SU-DHL-6 (cell line): ENCODE measurements at regions not wholly inside any gene's neighbourhood (a gene's known extent, or its start where the extent isn't known, plus 50 kb on each side); places are given as distances from the start of the nearest gene placed in this dataset.

Experiments used
- H2AFZ ChIP-seq: fragments of 200-600 bp; sonication (generic); 2 replicates; pipeline ENCODE4 v1.6.1; 2014; ENCODE audit warnings: low read depth, mild to moderate bottlenecking, moderate library complexity, mixed read lengths, antibody characterized with exemption, low read length; ENCODE audit not compliant: severe bottlenecking
- H3F3A ChIP-seq: fragments of 200-600 bp; shearing (Covaris generic); 2 replicates; pipeline ENCODE4 v1.6.0; 2016; ENCODE audit warnings: antibody characterized with exemption, mild to moderate bottlenecking; ENCODE audit not compliant: insufficient read depth
- H3K27ac ChIP-seq: fragments of 200-600 bp; sonication (generic); 2 replicates; pipeline ENCODE4 v1.5.1; 2016; ENCODE audit warnings: low read depth, mild to moderate bottlenecking, low read length, moderate library complexity, mixed read lengths
- H3K27me3 ChIP-seq: fragments of 200-600 bp; sonication (generic), shearing (Covaris generic); 2 replicates; pipeline ENCODE4 v1.6.0; 2014; ENCODE audit warnings: mild to moderate bottlenecking, low read length
- H3K36me3 ChIP-seq: fragments of 200-600 bp; sonication (generic); 2 replicates; pipeline ENCODE4 v1.6.1; 2014; ENCODE audit warnings: mild to moderate bottlenecking, low read length, mixed read lengths
- H3K4me2 ChIP-seq: fragments of 300-600, 200-600 bp; shearing (Covaris generic), sonication (generic); 2 replicates; pipeline ENCODE4 v1.6.0; 2014; ENCODE audit warnings: low read length, low read depth, mild to moderate bottlenecking; ENCODE audit not compliant: poor library complexity, severe bottlenecking
- H3K4me3 ChIP-seq: fragments of 200-600 bp; sonication (generic); 2 replicates; pipeline ENCODE4 v1.5.1; 2014; ENCODE audit warnings: antibody characterized with exemption, low read length, mild to moderate bottlenecking, mixed read lengths; ENCODE audit not compliant: insufficient read depth, poor library complexity, severe bottlenecking
- H3K79me2 ChIP-seq: fragments of 200-600 bp; sonication (generic); 2 replicates; pipeline ENCODE4 v1.6.1; 2014; ENCODE audit warnings: mild to moderate bottlenecking, low read length, moderate library complexity; ENCODE audit not compliant: insufficient read depth
- H3K9ac ChIP-seq: fragments of 200-600 bp; sonication (generic); 2 replicates; pipeline ENCODE4 v1.7.0; 2014; ENCODE audit warnings: mild to moderate bottlenecking, low read length
- H3K9me2 ChIP-seq: fragments of 200-600 bp; sonication (generic); replicated peaks from 2 replicates; pipeline ENCODE4 v1.6.1; 2014; ENCODE audit warnings: low read length; ENCODE audit not compliant: insufficient read depth
- H3K9me3 ChIP-seq: fragments of 200-600 bp; sonication (generic); 2 replicates; pipeline ENCODE4 v1.6.1; 2014; ENCODE audit warnings: low read length, mixed read lengths; ENCODE audit not compliant: insufficient read depth
- H4K20me1 ChIP-seq: fragments of 200-600 bp; sonication (generic); 2 replicates; pipeline ENCODE4 v1.6.1; 2014; ENCODE audit warnings: low read depth, mild to moderate bottlenecking, antibody characterized with exemption, low read length, moderate library complexity, mixed read lengths
- EZH2phosphoT487 ChIP-seq: fragments of 200-600 bp; sonication (generic), shearing (Covaris generic); conservative IDR thresholded peaks from 2 replicates; pipeline ENCODE4 v1.6.1; 2018; ENCODE audit warnings: mild to moderate bottlenecking, antibody characterized with exemption, low read length, moderate library complexity, mixed read lengths
- TF ChIP-seq, protein P1 (sequence below): fragments of 200-600 bp; sonication (generic); IDR thresholded peaks from one replicate; pipeline ENCODE4 v1.5.1; 2017; ENCODE audit warnings: antibody characterized with exemption, mild to moderate bottlenecking, low read length, moderate library complexity; ENCODE audit not compliant: insufficient read depth, poor library complexity, severe bottlenecking

DNA sequence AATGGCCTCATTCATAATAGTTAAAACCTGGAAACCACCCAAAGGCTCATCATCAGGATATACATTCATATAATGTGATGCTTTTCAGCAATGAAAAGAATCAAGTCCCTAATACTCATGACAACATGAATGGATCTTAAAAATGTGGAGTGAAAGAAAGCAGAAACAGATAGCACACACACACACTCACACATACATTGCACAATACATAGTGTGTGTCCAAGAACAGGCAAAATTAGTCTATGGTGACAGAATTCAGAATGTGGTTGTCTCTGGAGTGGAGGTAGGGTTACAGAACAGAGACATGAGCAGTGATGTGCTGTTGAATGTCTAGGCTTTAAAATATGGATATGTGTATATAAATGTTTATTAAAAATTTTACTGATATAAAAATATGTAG is 419.9 kb upstream of the PCDH15 start:
- Histone ChIP-seq H3K9ac (no peak overlapping the region), H3F3A (no peaks in the 10 kb centered on the region), H3K4me3 (no peak overlapping the region), H2AFZ (no peak overlapping the region), H3K36me3 (no peaks in the 10 kb centered on the region), H3K9me3 (no peaks in the 10 kb centered on the region), H3K9me2 (no peaks in the 10 kb centered on the region), H3K27ac (no peak overlapping the region), H3K79me2 (no peaks in the 10 kb centered on the region), H3K4me2 (no peak overlapping the region), H4K20me1 (no peaks in the 10 kb centered on the region), H3K27me3 (no peaks in the 10 kb centered on the region)
- TF ChIP-seq, protein P1, sequence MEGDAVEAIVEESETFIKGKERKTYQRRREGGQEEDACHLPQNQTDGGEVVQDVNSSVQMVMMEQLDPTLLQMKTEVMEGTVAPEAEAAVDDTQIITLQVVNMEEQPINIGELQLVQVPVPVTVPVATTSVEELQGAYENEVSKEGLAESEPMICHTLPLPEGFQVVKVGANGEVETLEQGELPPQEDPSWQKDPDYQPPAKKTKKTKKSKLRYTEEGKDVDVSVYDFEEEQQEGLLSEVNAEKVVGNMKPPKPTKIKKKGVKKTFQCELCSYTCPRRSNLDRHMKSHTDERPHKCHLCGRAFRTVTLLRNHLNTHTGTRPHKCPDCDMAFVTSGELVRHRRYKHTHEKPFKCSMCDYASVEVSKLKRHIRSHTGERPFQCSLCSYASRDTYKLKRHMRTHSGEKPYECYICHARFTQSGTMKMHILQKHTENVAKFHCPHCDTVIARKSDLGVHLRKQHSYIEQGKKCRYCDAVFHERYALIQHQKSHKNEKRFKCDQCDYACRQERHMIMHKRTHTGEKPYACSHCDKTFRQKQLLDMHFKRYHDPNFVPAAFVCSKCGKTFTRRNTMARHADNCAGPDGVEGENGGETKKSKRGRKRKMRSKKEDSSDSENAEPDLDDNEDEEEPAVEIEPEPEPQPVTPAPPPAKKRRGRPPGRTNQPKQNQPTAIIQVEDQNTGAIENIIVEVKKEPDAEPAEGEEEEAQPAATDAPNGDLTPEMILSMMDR = no peak
- no peak for TF ChIP-seq EZH2phosphoT487

DNA sequence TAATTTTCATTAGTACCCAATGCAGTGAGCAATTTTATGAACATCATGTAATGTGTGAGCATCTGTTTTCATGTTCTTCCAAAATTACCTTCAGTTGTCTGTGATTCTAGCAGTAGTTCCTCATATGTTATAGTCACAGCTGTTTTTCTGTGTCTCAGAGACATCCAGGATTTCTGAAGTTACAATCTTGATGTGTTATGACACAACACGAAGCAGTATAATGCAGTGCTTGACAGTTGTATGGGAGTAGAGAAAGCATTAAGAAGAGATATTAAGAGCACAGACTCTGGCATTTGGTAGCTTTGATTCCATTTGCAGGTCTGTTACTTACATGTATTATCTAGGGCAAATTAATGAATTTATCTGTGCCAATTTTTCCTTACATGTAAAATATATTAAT is 414.7 kb upstream of the PCDH15 start:
- no peaks in the 10 kb centered on the region for H3K27me3 ChIP-seq
- H3K9me2 ChIP-seq = no peaks in the 10 kb centered on the region
- H2AFZ ChIP-seq = no peak overlapping the region
- H3K9ac ChIP-seq = no peak overlapping the region
- H3F3A ChIP-seq = no peaks in the 10 kb centered on the region
- no peak overlapping the region for H3K4me2 ChIP-seq
- H3K9me3 ChIP-seq = no peaks in the 10 kb centered on the region
- TF ChIP-seq, protein P1 = no peak
- no peak for TF ChIP-seq EZH2phosphoT487
- no peak overlapping the region for H3K27ac ChIP-seq
- no peaks in the 10 kb centered on the region for H4K20me1 ChIP-seq
- H3K79me2 ChIP-seq = no peaks in the 10 kb centered on the region
- H3K36me3 ChIP-seq = no peaks in the 10 kb centered on the region
- H3K4me3 ChIP-seq = no peak overlapping the region

DNA sequence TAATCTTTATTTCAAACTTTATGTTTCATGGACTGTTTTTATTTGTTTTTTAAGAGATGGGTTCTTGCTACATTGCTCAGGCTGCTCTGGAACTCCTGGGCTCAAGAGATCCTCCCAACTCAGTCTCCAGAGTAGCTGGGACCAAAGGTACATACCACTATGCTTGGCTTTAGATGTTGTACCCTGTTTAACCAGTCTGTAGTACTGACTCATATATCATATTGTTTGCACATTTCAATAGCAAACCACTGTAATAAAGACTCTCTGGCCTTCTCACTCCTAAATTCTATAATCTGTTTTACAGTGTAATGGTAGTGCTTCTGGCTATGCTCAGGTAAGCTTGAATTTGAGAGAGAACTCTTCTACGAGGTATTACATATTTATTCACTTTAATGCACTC is 413.6 kb upstream of the PCDH15 start:
- TF ChIP-seq, protein P1 = no peak
- no peak for TF ChIP-seq EZH2phosphoT487
- no peaks in the 10 kb centered on the region for H3K9me2 ChIP-seq
- no peaks in the 10 kb centered on the region for H4K20me1 ChIP-seq
- no peak overlapping the region for H3K9ac ChIP-seq
- no peak overlapping the region for H2AFZ ChIP-seq
- no peak overlapping the region for H3K27ac ChIP-seq
- no peak overlapping the region for H3K4me2 ChIP-seq
- H3K36me3 ChIP-seq = no peaks in the 10 kb centered on the region
- no peak overlapping the region for H3K4me3 ChIP-seq
- no peaks in the 10 kb centered on the region for H3K27me3 ChIP-seq
- H3K9me3 ChIP-seq = no peaks in the 10 kb centered on the region
- no peaks in the 10 kb centered on the region for H3K79me2 ChIP-seq
- no peaks in the 10 kb centered on the region for H3F3A ChIP-seq

DNA sequence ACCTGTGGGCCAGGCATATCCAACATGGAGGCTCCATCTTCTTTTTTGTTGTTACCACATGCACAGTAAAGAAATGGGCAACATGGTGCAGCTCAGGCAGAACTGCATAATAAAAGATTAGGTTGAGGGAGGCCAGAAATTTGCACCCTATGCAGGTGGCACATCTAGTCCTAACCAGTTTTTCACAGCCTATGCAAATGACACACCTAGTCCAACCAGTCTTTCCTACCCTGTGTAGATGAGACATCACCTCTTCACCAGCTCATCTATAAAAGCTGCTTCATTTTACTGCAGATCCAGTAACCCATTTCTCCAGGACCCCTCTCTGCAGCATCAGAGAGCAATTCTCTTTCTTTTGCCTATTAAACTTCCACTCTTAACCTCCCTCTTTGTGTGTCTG is 411.0 kb upstream of the PCDH15 start:
- TF ChIP-seq, protein P1 = no peak
- no peak for TF ChIP-seq EZH2phosphoT487
- no peak overlapping the region for H3K9ac ChIP-seq
- no peak overlapping the region for H3K4me2 ChIP-seq
- H3K4me3 ChIP-seq = no peak overlapping the region
- H3K9me3 ChIP-seq = no peaks in the 10 kb centered on the region
- 0 out of 2 replicates have a peak, but pooled peaks cover 4% of the 10 kb centered on the region for H3K27me3 ChIP-seq
- no peaks in the 10 kb centered on the region for H3K36me3 ChIP-seq
- H3F3A ChIP-seq = no peaks in the 10 kb centered on the region
- H2AFZ ChIP-seq = no peak overlapping the region
- no peaks in the 10 kb centered on the region for H3K9me2 ChIP-seq
- H3K79me2 ChIP-seq = no peaks in the 10 kb centered on the region
- H3K27ac ChIP-seq = no peak overlapping the region
- H4K20me1 ChIP-seq = no peaks in the 10 kb centered on the region
